ENCODE measurements at regions not wholly inside any gene's neighbourhood (a gene's known extent, or its start where the extent isn't known, plus 50 kb on each side); places are given as distances from the start of the nearest gene placed in this dataset.
"Not testable (repeated sequence)": the region's sequence is repeated elsewhere in the genome, so short reads cannot be mapped to it uniquely, and the experiment has no call there.

GRCh38 chr21:21997390-21998333 lies 999.5 kb downstream of the NCAM2 start:
- Mint-ChIP-seq H3K36me3 (ENCODE audit: low read depth) (no peaks in the 10 kb centered on the region), H3K4me1 (ENCODE audit: low read depth) (no peaks in the 10 kb centered on the region), H3K9me3 (peaks cover 11% of the 10 kb centered on the region), H3K27ac (peak overlapping the region; percentile 15), H3K27me3 (ENCODE audit: insufficient read depth) (no peaks in the 10 kb centered on the region), H3K4me3 (no peak overlapping the region)
- DNase-seq (ENCODE audit: low spot score), result no peak
- intact Hi-C loops (cut with micrococcal nuclease), result no loop called here

- H3K4me1 Mint-ChIP-seq (ENCODE audit: low read depth), result no peaks in the 10 kb centered on the region
- no peak overlapping the region for H3K4me3 Mint-ChIP-seq
- no peaks in the 10 kb centered on the region for H3K27me3 Mint-ChIP-seq (ENCODE audit: insufficient read depth)
- H3K36me3 Mint-ChIP-seq (ENCODE audit: low read depth), result no peaks in the 10 kb centered on the region
- DNase-seq (ENCODE audit: low spot score), result no peak
- H3K27ac Mint-ChIP-seq, result no peak overlapping the region
- intact Hi-C loops (cut with micrococcal nuclease), result no loop called here
- H3K9me3 Mint-ChIP-seq, result peaks cover 17% of the 10 kb centered on the region
Observed at GRCh38 chr21:22019766-22020165, 1021.6 kb downstream of the NCAM2 start.

GRCh38 chr21:22020221-22020620 lies 1022.0 kb downstream of the NCAM2 start:
- no peaks in the 10 kb centered on the region for H3K27me3 Mint-ChIP-seq (ENCODE audit: insufficient read depth)
- H3K4me3 Mint-ChIP-seq, result no peak overlapping the region

GRCh38 chr21:22023896-22024295 lies 1025.7 kb downstream of the NCAM2 start:
- H3K36me3 Mint-ChIP-seq (ENCODE audit: low read depth), result not testable (repeated sequence)

More at GRCh38 chr21:22020221-22020620, 1022.0 kb downstream of the NCAM2 start:
- Mint-ChIP-seq H3K9me3 (peaks cover 16% of the 10 kb centered on the region), H3K27ac (no peak overlapping the region), H3K36me3 (ENCODE audit: low read depth) (no peaks in the 10 kb centered on the region), H3K4me1 (ENCODE audit: low read depth) (no peaks in the 10 kb centered on the region)
- DNase-seq (ENCODE audit: low spot score), result no peak
- intact Hi-C loops (cut with micrococcal nuclease), result no loop called here

GRCh38 chr21:22044431-22044830 lies 1046.2 kb downstream of the NCAM2 start:
- Mint-ChIP-seq H3K9me3 (peaks cover 3% of the 10 kb centered on the region), H3K27me3 (ENCODE audit: insufficient read depth) (no peaks in the 10 kb centered on the region), H3K36me3 (ENCODE audit: low read depth) (no peaks in the 10 kb centered on the region), H3K27ac (no peak overlapping the region), H3K4me3 (no peak overlapping the region), H3K4me1 (ENCODE audit: low read depth) (no peaks in the 10 kb centered on the region)
- intact Hi-C loops (cut with micrococcal nuclease), result no loop called here
- no peak for DNase-seq (ENCODE audit: low spot score)

More at GRCh38 chr21:22023896-22024295, 1025.7 kb downstream of the NCAM2 start:
- DNase-seq (ENCODE audit: low spot score); H3K27me3 Mint-ChIP-seq (ENCODE audit: insufficient read depth); H3K4me3 Mint-ChIP-seq; H3K27ac Mint-ChIP-seq; H3K4me1 Mint-ChIP-seq (ENCODE audit: low read depth); intact Hi-C loops (cut with micrococcal nuclease); H3K9me3 Mint-ChIP-seq: not testable (repeated sequence)

- no peak for DNase-seq (ENCODE audit: low spot score)
- no peak overlapping the region for H3K27ac Mint-ChIP-seq
- no peak overlapping the region for H3K4me3 Mint-ChIP-seq
- H3K4me1 Mint-ChIP-seq (ENCODE audit: low read depth), result no peaks in the 10 kb centered on the region
- H3K9me3 Mint-ChIP-seq, result no peaks in the 10 kb centered on the region
- H3K27me3 Mint-ChIP-seq (ENCODE audit: insufficient read depth), result no peaks in the 10 kb centered on the region
- no peaks in the 10 kb centered on the region for H3K36me3 Mint-ChIP-seq (ENCODE audit: low read depth)
- intact Hi-C loops (cut with micrococcal nuclease), result no loop called here
Observed at GRCh38 chr21:22046576-22046975, 1048.4 kb downstream of the NCAM2 start.

GRCh38 chr21:22056904-22057303 lies 1058.7 kb downstream of the NCAM2 start:
- intact Hi-C loops (cut with micrococcal nuclease), result no loop called here
- DNase-seq (ENCODE audit: low spot score), result no peak
- no peaks in the 10 kb centered on the region for H3K4me1 Mint-ChIP-seq (ENCODE audit: low read depth)

GRCh38 chr21:22062472-22063139 lies 1064.4 kb downstream of the NCAM2 start:
- no peak for DNase-seq (ENCODE audit: low spot score)
- peaks cover 5% of the 10 kb centered on the region for H3K9me3 Mint-ChIP-seq
- H3K27ac Mint-ChIP-seq, result no peak overlapping the region
- intact Hi-C loops (cut with micrococcal nuclease), result no loop called here
- no peaks in the 10 kb centered on the region for H3K36me3 Mint-ChIP-seq (ENCODE audit: low read depth)
- H3K27me3 Mint-ChIP-seq (ENCODE audit: insufficient read depth), result no peaks in the 10 kb centered on the region
- H3K4me3 Mint-ChIP-seq, result no peak overlapping the region
- no peaks in the 10 kb centered on the region for H3K4me1 Mint-ChIP-seq (ENCODE audit: low read depth)

More at GRCh38 chr21:22056904-22057303, 1058.7 kb downstream of the NCAM2 start:
- no peak overlapping the region for H3K4me3 Mint-ChIP-seq
- no peaks in the 10 kb centered on the region for H3K27me3 Mint-ChIP-seq (ENCODE audit: insufficient read depth)
- H3K9me3 Mint-ChIP-seq, result peaks cover 9% of the 10 kb centered on the region
- no peaks in the 10 kb centered on the region for H3K36me3 Mint-ChIP-seq (ENCODE audit: low read depth)
- no peak overlapping the region for H3K27ac Mint-ChIP-seq

GRCh38 chr21:22063140-22063539 lies 1064.9 kb downstream of the NCAM2 start:
- intact Hi-C loops (cut with micrococcal nuclease), result no loop called here
- Mint-ChIP-seq H3K36me3 (ENCODE audit: low read depth) (no peaks in the 10 kb centered on the region), H3K9me3 (peaks cover 5% of the 10 kb centered on the region), H3K27me3 (ENCODE audit: insufficient read depth) (no peaks in the 10 kb centered on the region), H3K27ac (no peak overlapping the region), H3K4me3 (no peak overlapping the region), H3K4me1 (ENCODE audit: low read depth) (no peaks in the 10 kb centered on the region)
- DNase-seq (ENCODE audit: low spot score), result no peak

GRCh38 chr21:22076471-22076870 lies 1078.3 kb downstream of the NCAM2 start:
- Mint-ChIP-seq H3K4me3 (no peak overlapping the region), H3K4me1 (ENCODE audit: low read depth) (no peaks in the 10 kb centered on the region), H3K27me3 (ENCODE audit: insufficient read depth) (no peaks in the 10 kb centered on the region), H3K36me3 (ENCODE audit: low read depth) (no peaks in the 10 kb centered on the region), H3K9me3 (peaks cover 4% of the 10 kb centered on the region), H3K27ac (no peak overlapping the region)
- intact Hi-C loops (cut with micrococcal nuclease), result no loop called here
- no peak for DNase-seq (ENCODE audit: low spot score)

GRCh38 chr21:22083899-22084298 lies 1085.7 kb downstream of the NCAM2 start:
- Mint-ChIP-seq H3K27me3 (ENCODE audit: insufficient read depth) (no peaks in the 10 kb centered on the region), H3K4me3 (no peak overlapping the region), H3K36me3 (ENCODE audit: low read depth) (no peaks in the 10 kb centered on the region), H3K4me1 (ENCODE audit: low read depth) (no peaks in the 10 kb centered on the region), H3K27ac (no peak overlapping the region), H3K9me3 (peaks cover 4% of the 10 kb centered on the region)
- intact Hi-C loops (cut with micrococcal nuclease), result no loop called here
- no peak for DNase-seq (ENCODE audit: low spot score)

- Mint-ChIP-seq H3K4me1 (ENCODE audit: low read depth) (no peaks in the 10 kb centered on the region), H3K27ac (no peak overlapping the region), H3K36me3 (ENCODE audit: low read depth) (no peaks in the 10 kb centered on the region), H3K9me3 (no peaks in the 10 kb centered on the region), H3K4me3 (no peak overlapping the region), H3K27me3 (ENCODE audit: insufficient read depth) (no peaks in the 10 kb centered on the region)
- intact Hi-C loops (cut with micrococcal nuclease), result no loop called here
- no peak for DNase-seq (ENCODE audit: low spot score)
Observed at GRCh38 chr21:22096314-22096713, 1098.1 kb downstream of the NCAM2 start.

GRCh38 chr21:22106720-22107410 lies 1108.7 kb downstream of the NCAM2 start:
- no peak for DNase-seq (ENCODE audit: low spot score)
- intact Hi-C loops (cut with micrococcal nuclease), result no loop called here
- Mint-ChIP-seq H3K9me3 (peaks cover 5% of the 10 kb centered on the region), H3K4me1 (ENCODE audit: low read depth) (no peaks in the 10 kb centered on the region), H3K4me3 (no peak overlapping the region), H3K27me3 (ENCODE audit: insufficient read depth) (no peaks in the 10 kb centered on the region), H3K27ac (no peak overlapping the region), H3K36me3 (ENCODE audit: low read depth) (no peaks in the 10 kb centered on the region)

All from activated T-helper 1 cell treated with anti-CD3 and anti-CD28 coated beads, Interleukin-12 subunit alpha, Interleukin-12 subunit beta, Interleukin-2, Interleukin-4 antibody, amounts not matched to agents 30 ng/mL and 10 ng/mL and 1 ng/mL, durations not matched to agents 14 hours and 24 hours and 36 hours (primary cell).